NCI-H1417 treated with DMSO at 0.1 percent for 48 hours (cell line): ENCODE measurements at regions not wholly inside any gene's neighbourhood (a gene's known extent, or its start where the extent isn't known, plus 50 kb on each side); places are given as distances from the start of the nearest gene placed in this dataset.

Source experiments
- DNase-seq: peaks from one replicate; lab custom pipeline; 2025; lab: John Stamatoyannopoulos, UW

GRCh38 chr3:3629911-3630310 is 169.3 kb upstream of the LRRN1 start:
- no peak for DNase-seq

- DNase-seq, result no peak
Observed at GRCh38 chr3:3628676-3629328, 170.4 kb upstream of the LRRN1 start.

- DNase-seq, result no peak
Observed at GRCh38 chr3:3627114-3627513, 172.1 kb upstream of the LRRN1 start.

GRCh38 chr3:3625544-3626271 is 173.5 kb upstream of the LRRN1 start:
- DNase-seq, result no peak

GRCh38 chr3:3619815-3620214 is 179.4 kb upstream of the LRRN1 start:
- no peak for DNase-seq

GRCh38 chr3:3618623-3619022 is 180.6 kb upstream of the LRRN1 start:
- no peak for DNase-seq

- DNase-seq, result no peak
Observed at GRCh38 chr3:3615533-3615932, 183.7 kb upstream of the LRRN1 start.

- DNase-seq, result no peak
Observed at GRCh38 chr3:3610581-3611298, 188.5 kb upstream of the LRRN1 start.

GRCh38 chr3:3606321-3606720 is 192.9 kb upstream of the LRRN1 start:
- no peak for DNase-seq

GRCh38 chr3:3605226-3605625 is 194.0 kb upstream of the LRRN1 start:
- no peak for DNase-seq

GRCh38 chr3:3603351-3603750 is 195.9 kb upstream of the LRRN1 start:
- no peak for DNase-seq

- DNase-seq, result no peak
Observed at GRCh38 chr3:3600665-3601340, 198.4 kb upstream of the LRRN1 start.

GRCh38 chr3:3599016-3599415 is 200.2 kb upstream of the LRRN1 start:
- no peak for DNase-seq

- no peak for DNase-seq
Observed at GRCh38 chr3:3594986-3595385, 204.2 kb upstream of the LRRN1 start.

GRCh38 chr3:3589715-3590130 is 209.5 kb upstream of the LRRN1 start:
- no peak for DNase-seq

- no peak for DNase-seq
Observed at GRCh38 chr3:3587647-3587972, 211.6 kb upstream of the LRRN1 start.

GRCh38 chr3:3586843-3587646 is 212.2 kb upstream of the LRRN1 start:
- no peak for DNase-seq

GRCh38 chr3:3586336-3586735 is 212.9 kb upstream of the LRRN1 start:
- DNase-seq, result no peak

GRCh38 chr3:3579658-3580057 is 219.6 kb upstream of the LRRN1 start:
- DNase-seq, result no peak

- DNase-seq, result no peak
Observed at GRCh38 chr3:3578718-3579117, 220.5 kb upstream of the LRRN1 start.

GRCh38 chr3:3577823-3578222 is 221.4 kb upstream of the LRRN1 start:
- no peak for DNase-seq

- no peak for DNase-seq
Observed at GRCh38 chr3:3573341-3573740, 225.9 kb upstream of the LRRN1 start.
